SK-N-SH (cell line): ENCODE measurements at regions not wholly inside any gene's neighbourhood (a gene's known extent, or its start where the extent isn't known, plus 50 kb on each side); places are given as distances from the start of the nearest gene placed in this dataset.

Experiments used
- CTCF ChIA-PET: fragments of 300-600, 350-600 bp; formaldehyde crosslinking; extraction: SDS; loops from one replicate; lab custom pipeline; 2021; lab: Yijun Ruan, JAX
- POLR2A ChIA-PET: fragments of 350-600 bp; sonication (Branson Sonifier 250); formaldehyde crosslinking; extraction: SDS; loops from one replicate; lab custom pipeline; 2020; ENCODE audit warnings: antibody characterized with exemption, inconsistent platforms; lab: Yijun Ruan, JAX
- DNase-seq: peaks from one replicate; pipeline ENCODE4 v3.0.0; 2012
- H2AFZ ChIP-seq: fragments of 200-600 bp; sonication (generic); 2 replicates; pipeline ENCODE4 v1.8.1; 2016; ENCODE audit warnings: antibody characterized with exemption, mild to moderate bottlenecking, low read depth
- H3F3A ChIP-seq: fragments of 200-600 bp; sonication (generic); replicated peaks from 2 replicates; pipeline ENCODE3; 2016; ENCODE audit warnings: antibody characterized with exemption, mild to moderate bottlenecking; ENCODE audit not compliant: insufficient read depth
- H3K27ac ChIP-seq, 2 experiments: fragments of 200-500 bp in 1 of 2; fragments of 200-600 bp in 1 of 2; sonication (Bioruptor generic) in 1 of 2; sonication (generic), shearing (Covaris generic) in 1 of 2; 2 replicates each; pipeline versions ENCODE4 v1.5.1 to v1.6.1; 2014 to 2016; ENCODE audit warnings: low read depth in 2 of 2, inconsistent platforms in 1 of 2, low read length in 1 of 2, mild to moderate bottlenecking in 1 of 2, mixed read lengths in 1 of 2
- H3K27me3 ChIP-seq: fragments of 200-600 bp; sonication (generic), shearing (Covaris generic); 2 replicates; pipeline ENCODE4 v1.6.1; 2016; ENCODE audit warnings: mixed run types; ENCODE audit not compliant: insufficient read depth
- H3K36me3 ChIP-seq, 2 experiments: fragments of 200-500 bp in 1 of 2; fragments of 200-600 bp in 1 of 2; sonication (Bioruptor generic) in 1 of 2; sonication (generic) in 1 of 2; replicated peaks in 1 of 2; 2 replicates each; pipeline versions ENCODE3 to v1.5.1; 2014 to 2016; ENCODE audit warnings: low read length in 1 of 2, mild to moderate bottlenecking in 1 of 2; ENCODE audit not compliant: insufficient read depth in 2 of 2, control insufficient read depth in 1 of 2
- H3K4me1 ChIP-seq, 2 experiments: fragments of 200-500 bp in 1 of 2; fragments of 200-600 bp in 1 of 2; sonication (Bioruptor generic) in 1 of 2; sonication (generic), shearing (Covaris generic) in 1 of 2; 2 replicates each; pipeline versions ENCODE4 v1.5.1 to v1.6.1; 2014 to 2016; ENCODE audit warnings: low read depth in 1 of 2, low read length in 1 of 2, mixed run types in 1 of 2; ENCODE audit not compliant: insufficient read depth in 2 of 2, control insufficient read depth in 1 of 2
- H3K4me2 ChIP-seq: fragments of 200-600 bp; sonication (generic), shearing (Covaris generic); 2 replicates; pipeline ENCODE4 v1.6.1; 2017; ENCODE audit warnings: mixed run types
- H3K4me3 ChIP-seq, 2 experiments: fragments of 200-500 bp in 1 of 2; fragments of 200-600 bp in 1 of 2; sonication (Bioruptor generic) in 1 of 2; sonication (generic), shearing (Covaris generic) in 1 of 2; 2 replicates each; pipeline versions ENCODE4 v1.5.1 to v1.8.1; 2014 to 2016; ENCODE audit warnings: low read depth in 2 of 2, inconsistent platforms in 1 of 2, low read length in 1 of 2, mild to moderate bottlenecking in 1 of 2, mixed read lengths in 1 of 2, moderate library complexity in 1 of 2
- H3K79me2 ChIP-seq: fragments of 200-600 bp; sonication (generic); 2 replicates; pipeline ENCODE4 v1.8.1; 2017; ENCODE audit warnings: mild to moderate bottlenecking; ENCODE audit not compliant: insufficient read depth
- H3K9ac ChIP-seq: fragments of 200-600 bp; sonication (generic); 2 replicates; pipeline ENCODE4 v1.6.1; 2017; ENCODE audit warnings: mixed run types
- H3K9me2 ChIP-seq: fragments of 200-600 bp; sonication (generic); 2 replicates; pipeline ENCODE4 v1.6.1; 2017; ENCODE audit warnings: mixed run types
- H3K9me3 ChIP-seq: fragments of 200-600 bp; sonication (generic); 2 replicates; pipeline ENCODE4 v1.6.1; 2017; ENCODE audit warnings: mixed run types, mild to moderate bottlenecking, moderate library complexity
- H4K20me1 ChIP-seq: fragments of 200-600 bp; sonication (generic); 2 replicates; pipeline ENCODE4 v1.6.1; 2017; ENCODE audit warnings: mild to moderate bottlenecking, mixed run types; ENCODE audit not compliant: insufficient read depth
- CHD2 ChIP-seq: fragments of 150-350 bp; IDR thresholded peaks from 2 replicates; pipeline ENCODE4 v1.6.1; 2018; ENCODE audit warnings: low read length; ENCODE audit not compliant: partially characterized antibody
- ELF1 ChIP-seq: IDR thresholded peaks from 2 replicates; pipeline ENCODE4 v1.4.0; 2012
- EZH2phosphoT487 ChIP-seq: fragments of 200-600 bp; sonication (generic); IDR thresholded peaks from 2 replicates; pipeline ENCODE4 v1.6.1; 2017; ENCODE audit warnings: low read depth, mixed run types, mild to moderate bottlenecking, antibody characterized with exemption, moderate library complexity, borderline replicate concordance
- GATA2 ChIP-seq: sonication (generic); formaldehyde crosslinking; IDR thresholded peaks from 2 replicates; pipeline ENCODE4 v1.5.0; 2020; ENCODE audit warnings: mild to moderate bottlenecking, missing genetic modification reagents
- IRF3 ChIP-seq: fragments of 150-350 bp; IDR thresholded peaks from 2 replicates; pipeline ENCODE4 v1.6.1; 2016; ENCODE audit warnings: mild to moderate bottlenecking, low read depth, low read length
- JUND ChIP-seq: IDR thresholded peaks from 2 replicates; pipeline ENCODE4 v1.4.0; 2012
- MAX ChIP-seq: IDR thresholded peaks from 2 replicates; pipeline ENCODE4 v1.4.0; 2012; ENCODE audit warnings: low read depth
- RAD21 ChIP-seq: IDR thresholded peaks from 2 replicates; pipeline ENCODE4 v1.6.1; 2012; ENCODE audit warnings: mild to moderate bottlenecking, low read length
- SIN3A ChIP-seq: IDR thresholded peaks from 2 replicates; pipeline ENCODE4 v1.6.1; 2012; ENCODE audit warnings: low read depth, mild to moderate bottlenecking, low read length, moderate library complexity, borderline replicate concordance
- SMC3 ChIP-seq: IDR thresholded peaks from 2 replicates; pipeline ENCODE4 v1.6.1; 2012; ENCODE audit warnings: low read depth, low read length, improper control_type of control experiment
- TCF12 ChIP-seq: IDR thresholded peaks from 2 replicates; pipeline ENCODE4 v1.4.0; 2012
- TEAD4 ChIP-seq: IDR thresholded peaks from 2 replicates; pipeline ENCODE4 v1.4.0; 2012; ENCODE audit warnings: mild to moderate bottlenecking, borderline replicate concordance; ENCODE audit not compliant: insufficient read depth
- USF1 ChIP-seq: IDR thresholded peaks from 2 replicates; pipeline ENCODE4 v1.4.0; 2012; ENCODE audit warnings: low read depth, borderline replicate concordance
- USF2 ChIP-seq: fragments of 150-350 bp; IDR thresholded peaks from 2 replicates; pipeline ENCODE4 v1.6.1; 2017; ENCODE audit warnings: antibody characterized with exemption, low read length, low read depth, borderline replicate concordance
- YY1 ChIP-seq: IDR thresholded peaks from 2 replicates; pipeline ENCODE4 v1.4.0; 2012; ENCODE audit warnings: low read depth, mild to moderate bottlenecking
- ZBTB33 ChIP-seq: IDR thresholded peaks from 2 replicates; pipeline ENCODE4 v1.4.0; 2012; ENCODE audit warnings: low read depth, borderline replicate concordance
- WGBS: methylation state at CpG from one replicate; pipeline ENCODE4 v1.1.6; 2017; ENCODE audit warnings: low lambda C conversion rate; 5-methylcytosine and 5-hydroxymethylcytosine counted together

- CTCF ChIA-PET = interaction anchor here (1.0 to 1.6 kb wide), 3 partner anchors 13 to 624 kb away, joined by 3 read pairs; no protein-coding TSS in a partner anchor
- no peak overlapping the region for H2AFZ ChIP-seq
- H3K4me2 ChIP-seq = no peak overlapping the region
Measured at GRCh38 chr2:66698091-66698490, 263.2 kb downstream of the MEIS1 start.

GRCh38 chr2:66698576-66699239, 263.8 kb downstream of the MEIS1 start:
- Histone ChIP-seq H2AFZ (no peak overlapping the region), H3K4me3 (no peak overlapping the region), H3K79me2 (no peaks in the 10 kb centered on the region), H3K9ac (no peak overlapping the region), H3K4me1 (peaks cover 0 to 20% of the 10 kb centered on the region in 2 experiments; a peak in 3 of 4 replicates), H3K9me2 (no peaks in the 10 kb centered on the region), H3K27ac (peak overlapping the region in 1 of 2 experiments; percentile 79; a peak in 2 of 4 replicates), H3K4me2 (no peak overlapping the region), H3K27me3 (no peaks in the 10 kb centered on the region), H4K20me1 (no peaks in the 10 kb centered on the region), H3F3A (no peaks in the 10 kb centered on the region), H3K36me3 (no peaks in the 10 kb centered on the region), H3K9me3 (no peaks in the 10 kb centered on the region)
- CTCF ChIA-PET = interaction anchor here (0.8 to 1.6 kb wide), 3 partner anchors 19 to 624 kb away, joined by 3 read pairs; no protein-coding TSS in a partner anchor
- peak; percentile 12 for DNase-seq
- peak; percentile 19 for TF ChIP-seq CHD2
- TF ChIP-seq JUND = no peak
- POLR2A ChIA-PET = interaction anchor here (1.8 kb wide), 1 partner anchor 266 kb away, joined by 4 read pairs; no protein-coding TSS in a partner anchor
- 73% methylated on average over 5 of the region's 5 CpGs for WGBS

More at GRCh38 chr2:66698091-66698490, 263.2 kb downstream of the MEIS1 start:
- Histone ChIP-seq H3K9me2 (no peaks in the 10 kb centered on the region), H3K9ac (no peak overlapping the region), H4K20me1 (no peaks in the 10 kb centered on the region), H3K79me2 (no peaks in the 10 kb centered on the region), H3K4me1 (peaks cover 0 to 20% of the 10 kb centered on the region in 2 experiments; a peak in 3 of 4 replicates), H3K27me3 (no peaks in the 10 kb centered on the region), H3K36me3 (no peaks in the 10 kb centered on the region), H3F3A (no peaks in the 10 kb centered on the region), H3K9me3 (no peaks in the 10 kb centered on the region), H3K27ac (peak overlapping the region in 1 of 2 experiments; percentile 79; a peak in 2 of 4 replicates), H3K4me3 (no peak overlapping the region)
- TF ChIP-seq SIN3A (no peak), ZBTB33 (no peak), SMC3 (no peak), RAD21 (no peak), CHD2 (no peak), YY1 (no peak)
- POLR2A ChIA-PET = no interaction called here
- 65% methylated on average over 3 of the region's 3 CpGs for WGBS
- no peak for DNase-seq

GRCh38 chr2:66699416-66699792, 264.5 kb downstream of the MEIS1 start:
- Histone ChIP-seq H3K4me2 (no peak overlapping the region), H3K27ac (peak overlapping the region in 1 of 2 experiments; percentile 79; a peak in 2 of 4 replicates), H3K9me2 (no peaks in the 10 kb centered on the region), H3K36me3 (no peaks in the 10 kb centered on the region), H4K20me1 (no peaks in the 10 kb centered on the region), H3F3A (no peaks in the 10 kb centered on the region), H3K27me3 (no peaks in the 10 kb centered on the region), H3K9me3 (no peaks in the 10 kb centered on the region), H3K9ac (no peak overlapping the region), H3K4me1 (peaks cover 0 to 20% of the 10 kb centered on the region in 2 experiments; a peak in 3 of 4 replicates), H3K79me2 (no peaks in the 10 kb centered on the region), H3K4me3 (no peak overlapping the region), H2AFZ (no peak overlapping the region)
- CTCF ChIA-PET = interaction anchor here (0.8 to 1.8 kb wide), 3 partner anchors 18 to 951 kb away, joined by 3 to 8 read pairs (median 3); no protein-coding TSS in a partner anchor
- POLR2A ChIA-PET = interaction anchor here (0.5 to 1.8 kb wide), 2 partner anchors 18 to 267 kb away, joined by 3 to 4 read pairs; no protein-coding TSS in a partner anchor
- 54% methylated on average over 4 of the region's 4 CpGs for WGBS
- no peak for DNase-seq
- no peak for TF ChIP-seq GATA2
- TF ChIP-seq MAX = no peak
- no peak for TF ChIP-seq EZH2phosphoT487
- no peak for TF ChIP-seq USF1
- TF ChIP-seq TEAD4 = no peak
- TF ChIP-seq TCF12 = no peak
- no peak for TF ChIP-seq ELF1
- no peak for TF ChIP-seq YY1
- no peak for TF ChIP-seq USF2
- no peak for TF ChIP-seq IRF3
